A549 (cell line): ENCODE measurements at regions not wholly inside any gene's neighbourhood (a gene's known extent, or its start where the extent isn't known, plus 50 kb on each side); places are given as distances from the start of the nearest gene placed in this dataset.

Source experiments
- ATOH8 ChIP-seq: fragments of 250-450 bp; sonication (Bioruptor Pico); IDR thresholded peaks from 2 replicates; pipeline ENCODE4 v1.5.0; 2020; ENCODE audit warnings: low read depth, mild to moderate bottlenecking, moderate library complexity
- CHD2 ChIP-seq: fragments of 150-350 bp; IDR thresholded peaks from 2 replicates; pipeline ENCODE4 v1.6.1; 2014; ENCODE audit warnings: low read length; ENCODE audit not compliant: partially characterized antibody
- CTCF ChIP-seq: fragments of >200 bp; sonication (Bioruptor Twin); formaldehyde crosslinking; IDR thresholded peaks from 3 replicates; pipeline ENCODE4 v1.5.1; 2016
- ESRRA ChIP-seq: fragments of 150-350 bp; IDR thresholded peaks from 2 replicates; pipeline ENCODE4 v1.6.1; 2014; ENCODE audit warnings: mild to moderate bottlenecking, low read length, borderline replicate concordance
- JUN ChIP-seq, 2 experiments: fragments of >200 bp; sonication (Bioruptor Twin); formaldehyde crosslinking; IDR thresholded peaks; 2 replicates in 1 of 2; 3 replicates in 1 of 2; pipeline ENCODE4 v1.6.1; 2016 to 2017
- POLR2AphosphoS2 ChIP-seq: conservative IDR thresholded peaks from 2 replicates; pipeline ENCODE4 v1.6.1; 2012; ENCODE audit warnings: low read length, improper control_type of control experiment, inconsistent platforms
- RAD21 ChIP-seq, 2 experiments: fragments of >200 bp in 1 of 2; sonication (Bioruptor Twin) in 1 of 2; formaldehyde crosslinking in 1 of 2; IDR thresholded peaks in 1 of 2; conservative IDR thresholded peaks in 1 of 2; 2 replicates in 1 of 2; 3 replicates in 1 of 2; pipeline ENCODE4 v1.6.1; 2012 to 2018; ENCODE audit warnings: inconsistent platforms in 1 of 2
- ZNF302 ChIP-seq: fragments of 250-450 bp; sonication (Bioruptor Pico); IDR thresholded peaks from 2 replicates; pipeline ENCODE4 v1.9.0; 2021; ENCODE audit warnings: inconsistent platforms, mild to moderate bottlenecking, moderate library complexity
- TF ChIP-seq, protein P1 (sequence below): IDR thresholded peaks from 2 replicates; pipeline ENCODE4 v1.6.1; 2012

GRCh38 chr1:65681096-65681495 lies 111.6 kb upstream of the PDE4B start:
- TF ChIP-seq, protein P1, sequence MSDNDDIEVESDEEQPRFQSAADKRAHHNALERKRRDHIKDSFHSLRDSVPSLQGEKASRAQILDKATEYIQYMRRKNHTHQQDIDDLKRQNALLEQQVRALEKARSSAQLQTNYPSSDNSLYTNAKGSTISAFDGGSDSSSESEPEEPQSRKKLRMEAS: no peak
- TF ChIP-seq CTCF (no peak), ESRRA (no peak), CHD2 (no peak), POLR2AphosphoS2 (no peak), ATOH8 (CRISPR knock-in tag) (no peak), ZNF302 (CRISPR knock-in tag) (no peak), JUN (IDR thresholded peaks at IDR 0.05) (no peak), RAD21 (conservative IDR thresholded peaks at IDR 0.05 in 1 of 2, IDR thresholded peaks at IDR 0.05 in 1 of 2) (no peak)
